Stimulated activated naive CD8-positive, alpha-beta T cell treated with anti-CD3 and anti-CD28 coated beads, Interleukin-15, Interleukin-2, amounts not matched to agents 100 ng/mL and 50 ng/mL, for 24 hours (primary cell): ENCODE measurements at regions not wholly inside any gene's neighbourhood (a gene's known extent, or its start where the extent isn't known, plus 50 kb on each side); places are given as distances from the start of the nearest gene placed in this dataset.
"Not testable (repeated sequence)": the region's sequence is repeated elsewhere in the genome, so short reads cannot be mapped to it uniquely, and the experiment has no call there.

Experiments
- H3K27ac Mint-ChIP-seq: one replicate; pipeline ENCODE4 v1.8.0; 2021; ENCODE audit warnings: mild to moderate bottlenecking, mixed read lengths
- H3K27me3 Mint-ChIP-seq: one replicate; pipeline ENCODE4 v1.8.0; 2021; ENCODE audit warnings: mixed read lengths
- H3K36me3 Mint-ChIP-seq: one replicate; pipeline ENCODE4 v1.8.0; 2021; ENCODE audit warnings: low read depth, mixed read lengths
- H3K4me1 Mint-ChIP-seq: one replicate; pipeline ENCODE4 v1.8.0; 2021; ENCODE audit warnings: low read depth, mixed read lengths
- H3K4me3 Mint-ChIP-seq: one replicate; pipeline ENCODE4 v1.8.0; 2021; ENCODE audit warnings: mild to moderate bottlenecking, mixed read lengths
- H3K9me3 Mint-ChIP-seq: one replicate; pipeline ENCODE4 v1.8.0; 2021; ENCODE audit warnings: mixed read lengths

- H3K4me1 Mint-ChIP-seq, H3K27me3 Mint-ChIP-seq, H3K27ac Mint-ChIP-seq, H3K4me3 Mint-ChIP-seq, H3K9me3 Mint-ChIP-seq, H3K36me3 Mint-ChIP-seq: not testable (repeated sequence)
These were observed 222.6 kb downstream of the ATP6V0E2 start for GRCh38 chr7:150096213-150096994.

GRCh38 chr7:150098592-150098991, 224.6 kb upstream of the LRRC61 start:
- H3K4me1 Mint-ChIP-seq, H3K27me3 Mint-ChIP-seq, H3K9me3 Mint-ChIP-seq, H3K27ac Mint-ChIP-seq, H3K4me3 Mint-ChIP-seq, H3K36me3 Mint-ChIP-seq: not testable (repeated sequence)

GRCh38 chr7:150101282-150101681, 221.9 kb upstream of the LRRC61 start:
- H3K4me1 Mint-ChIP-seq, H3K36me3 Mint-ChIP-seq: not testable (repeated sequence)

GRCh38 chr7:150107283-150107682, 215.9 kb upstream of the LRRC61 start:
- H3K27me3 Mint-ChIP-seq, H3K36me3 Mint-ChIP-seq, H3K27ac Mint-ChIP-seq, H3K9me3 Mint-ChIP-seq, H3K4me3 Mint-ChIP-seq, H3K4me1 Mint-ChIP-seq: not testable (repeated sequence)

More at GRCh38 chr7:150101282-150101681, 221.9 kb upstream of the LRRC61 start:
- H3K27ac Mint-ChIP-seq, H3K27me3 Mint-ChIP-seq, H3K4me3 Mint-ChIP-seq, H3K9me3 Mint-ChIP-seq: not testable (repeated sequence)

GRCh38 chr7:150110375-150110820, 212.8 kb upstream of the LRRC61 start:
- not testable (repeated sequence) for H3K36me3 Mint-ChIP-seq, H3K27me3 Mint-ChIP-seq, H3K4me3 Mint-ChIP-seq, H3K27ac Mint-ChIP-seq, H3K4me1 Mint-ChIP-seq, H3K9me3 Mint-ChIP-seq

- not testable (repeated sequence) for H3K36me3 Mint-ChIP-seq, H3K27ac Mint-ChIP-seq, H3K4me3 Mint-ChIP-seq, H3K4me1 Mint-ChIP-seq, H3K9me3 Mint-ChIP-seq, H3K27me3 Mint-ChIP-seq
These were observed 212.3 kb upstream of the LRRC61 start for GRCh38 chr7:150110882-150111281.

GRCh38 chr7:150111373-150112139, 211.6 kb upstream of the LRRC61 start:
- H3K27me3 Mint-ChIP-seq, H3K4me3 Mint-ChIP-seq, H3K9me3 Mint-ChIP-seq, H3K27ac Mint-ChIP-seq, H3K36me3 Mint-ChIP-seq, H3K4me1 Mint-ChIP-seq: not testable (repeated sequence)

- H3K36me3 Mint-ChIP-seq, H3K4me3 Mint-ChIP-seq, H3K4me1 Mint-ChIP-seq: not testable (repeated sequence)
These were observed 209.9 kb upstream of the LRRC61 start for GRCh38 chr7:150113301-150113700.

GRCh38 chr7:150114591-150114990, 208.6 kb upstream of the LRRC61 start:
- H3K4me1 Mint-ChIP-seq, H3K9me3 Mint-ChIP-seq, H3K36me3 Mint-ChIP-seq, H3K27me3 Mint-ChIP-seq, H3K27ac Mint-ChIP-seq, H3K4me3 Mint-ChIP-seq: not testable (repeated sequence)

More at GRCh38 chr7:150113301-150113700, 209.9 kb upstream of the LRRC61 start:
- H3K27me3 Mint-ChIP-seq, H3K27ac Mint-ChIP-seq, H3K9me3 Mint-ChIP-seq: not testable (repeated sequence)

- H3K36me3 Mint-ChIP-seq, H3K27me3 Mint-ChIP-seq, H3K4me3 Mint-ChIP-seq, H3K9me3 Mint-ChIP-seq, H3K4me1 Mint-ChIP-seq, H3K27ac Mint-ChIP-seq: not testable (repeated sequence)
These were observed 203.2 kb upstream of the LRRC61 start for GRCh38 chr7:150119966-150120365.

GRCh38 chr7:150125831-150126230, 197.3 kb upstream of the LRRC61 start:
- not testable (repeated sequence) for H3K27me3 Mint-ChIP-seq, H3K36me3 Mint-ChIP-seq, H3K4me3 Mint-ChIP-seq, H3K9me3 Mint-ChIP-seq, H3K27ac Mint-ChIP-seq, H3K4me1 Mint-ChIP-seq

GRCh38 chr7:150134451-150134850, 188.7 kb upstream of the LRRC61 start:
- H3K36me3 Mint-ChIP-seq, H3K9me3 Mint-ChIP-seq, H3K4me1 Mint-ChIP-seq, H3K27me3 Mint-ChIP-seq, H3K4me3 Mint-ChIP-seq, H3K27ac Mint-ChIP-seq: not testable (repeated sequence)

- H3K27ac Mint-ChIP-seq, H3K4me1 Mint-ChIP-seq, H3K4me3 Mint-ChIP-seq, H3K27me3 Mint-ChIP-seq, H3K36me3 Mint-ChIP-seq, H3K9me3 Mint-ChIP-seq: not testable (repeated sequence)
These were observed 187.4 kb upstream of the LRRC61 start for GRCh38 chr7:150135620-150136190.

GRCh38 chr7:150139840-150140239, 183.3 kb upstream of the LRRC61 start:
- H3K4me3 Mint-ChIP-seq, H3K4me1 Mint-ChIP-seq, H3K27me3 Mint-ChIP-seq, H3K36me3 Mint-ChIP-seq, H3K27ac Mint-ChIP-seq, H3K9me3 Mint-ChIP-seq: not testable (repeated sequence)

- not testable (repeated sequence) for H3K27me3 Mint-ChIP-seq, H3K27ac Mint-ChIP-seq, H3K36me3 Mint-ChIP-seq, H3K9me3 Mint-ChIP-seq, H3K4me1 Mint-ChIP-seq, H3K4me3 Mint-ChIP-seq
These were observed 181.4 kb upstream of the LRRC61 start for GRCh38 chr7:150141525-150142345.
